ENCODE measurements at regions not wholly inside any gene's neighbourhood (a gene's known extent, or its start where the extent isn't known, plus 50 kb on each side); places are given as distances from the start of the nearest gene placed in this dataset.

GRCh38 chrX:7254144-7254543 lies 106.2 kb upstream of the PUDP start:
- no peak for TF ChIP-seq CTCF (optimal IDR thresholded peaks at IDR 0.05 in 1 of 3, IDR thresholded peaks at IDR 0.05 in 1 of 3, conservative IDR thresholded peaks at IDR 0.05 in 1 of 3; ENCODE audit: extremely low read depth in 1 of 3, insufficient read depth in 2 of 3, low read length in 3 of 3)
- no peak for TF ChIP-seq EZH2 (IDR thresholded peaks at IDR 0.05; ENCODE audit: low read length)

Data from keratinocyte (primary cell).